ENCODE measurements at regions not wholly inside any gene's neighbourhood (a gene's known extent, or its start where the extent isn't known, plus 50 kb on each side); places are given as distances from the start of the nearest gene placed in this dataset.

DNA sequence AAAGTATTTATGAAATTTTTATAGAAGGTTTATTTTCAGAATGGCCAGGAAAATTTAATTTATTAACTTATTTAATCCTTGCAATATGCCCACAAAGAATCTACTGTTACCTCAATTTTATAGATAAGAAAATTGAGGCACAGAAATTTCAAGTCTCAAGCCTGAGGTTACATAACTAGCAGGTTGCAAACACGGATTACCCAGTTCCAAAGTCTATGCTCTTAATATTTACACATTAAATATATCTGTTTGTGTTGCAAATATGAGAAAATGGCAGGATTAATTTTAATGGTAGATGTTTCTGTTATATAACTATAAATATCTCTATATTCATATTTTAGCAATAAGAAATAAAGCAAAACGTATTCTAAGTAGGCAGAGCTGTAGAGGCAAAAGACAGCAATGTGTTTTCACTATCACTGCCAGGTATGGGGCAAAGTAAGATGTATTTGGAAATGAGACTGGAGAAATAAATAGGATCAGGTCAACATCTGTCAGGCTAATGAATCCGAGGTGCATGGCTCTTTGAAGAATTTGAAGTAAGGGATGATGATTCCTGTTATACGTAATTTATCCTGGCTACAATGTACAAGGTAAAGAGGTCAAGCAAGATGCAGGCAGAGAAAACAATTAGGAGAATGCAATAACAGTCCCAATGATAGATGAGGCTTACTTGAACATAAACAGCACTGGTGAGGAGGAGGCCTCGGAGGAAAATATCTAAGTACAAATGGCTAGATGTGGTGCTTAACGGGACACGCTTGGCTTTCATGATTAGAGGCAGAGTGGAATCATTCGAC is 354.1 kb upstream of the VSTM2A start:
- CTCF ChIA-PET: interaction anchor here (0.6 kb wide), 1 partner anchor 108 kb away, joined by 4 read pairs; no protein-coding TSS in a partner anchor
- DNase-seq (ENCODE audit: low read depth in 1 of 2, low spot score in 1 of 2) (no peak), FAIRE-seq (no peak), ATAC-seq (no peak)
- no peak for TF ChIP-seq POLR2A (IDR thresholded peaks at IDR 0.05; ENCODE audit: low read length)
- no peak for TF ChIP-seq CEBPB (IDR thresholded peaks at IDR 0.05)
- TF ChIP-seq USF2 (IDR thresholded peaks at IDR 0.05): no peak
- no peak for TF ChIP-seq JUNB (IDR thresholded peaks at IDR 0.05)
- no peak for TF ChIP-seq CHD2 (IDR thresholded peaks at IDR 0.05; ENCODE audit: low read length, partially characterized antibody)
- Histone ChIP-seq H3K4me3 (no peak overlapping the region), H3K9me3 (no peaks in the 10 kb centered on the region), H3K4me1 (no peaks in the 10 kb centered on the region), H3K27ac (no peak overlapping the region), H3K4me2 (no peak overlapping the region)
- POLR2A ChIA-PET: no interaction called here
- 1% methylated on average over 8 of the region's 8 CpGs for WGBS (ENCODE audit: missing lambda C conversion rate)

- 0% methylated on average over 2 of the region's 2 CpGs for WGBS (ENCODE audit: missing lambda C conversion rate)
- CTCF ChIA-PET: no interaction called here
- ATAC-seq (no peak), DNase-seq (ENCODE audit: low read depth in 1 of 2, low spot score in 1 of 2) (no peak), FAIRE-seq (no peak)
- Histone ChIP-seq H3K27ac (no peak overlapping the region), H3K4me3 (no peak overlapping the region), H3K9me3 (no peaks in the 10 kb centered on the region), H3K4me1 (no peaks in the 10 kb centered on the region), H3K4me2 (no peak overlapping the region)
- POLR2A ChIA-PET: no interaction called here
- TF ChIP-seq ZFP36 (IDR thresholded peaks at IDR 0.05; ENCODE audit: borderline replicate concordance, partially characterized antibody) (no peak), RAD21 (conservative IDR thresholded peaks at IDR 0.05 in 1 of 2, IDR thresholded peaks at IDR 0.05 in 1 of 2) (no peak), EHMT2 (IDR thresholded peaks at IDR 0.05; ENCODE audit: low read depth) (no peak), ELK1 (IDR thresholded peaks at IDR 0.05; ENCODE audit: low read depth, low read length) (no peak), RARB (CRISPR knock-in tag; IDR thresholded peaks at IDR 0.05) (no peak), CHD4 (IDR thresholded peaks at IDR 0.05; ENCODE audit: borderline replicate concordance) (no peak), HOXB13 (CRISPR knock-in tag; IDR thresholded peaks at IDR 0.05; ENCODE audit: low read depth) (no peak), CTCF (IDR thresholded peaks at IDR 0.05) (no peak), POLR2A (IDR thresholded peaks at IDR 0.05; ENCODE audit: low read length) (no peak)
Observed at GRCh38 chr7:54188843-54189242, 353.3 kb upstream of the VSTM2A start.

DNA sequence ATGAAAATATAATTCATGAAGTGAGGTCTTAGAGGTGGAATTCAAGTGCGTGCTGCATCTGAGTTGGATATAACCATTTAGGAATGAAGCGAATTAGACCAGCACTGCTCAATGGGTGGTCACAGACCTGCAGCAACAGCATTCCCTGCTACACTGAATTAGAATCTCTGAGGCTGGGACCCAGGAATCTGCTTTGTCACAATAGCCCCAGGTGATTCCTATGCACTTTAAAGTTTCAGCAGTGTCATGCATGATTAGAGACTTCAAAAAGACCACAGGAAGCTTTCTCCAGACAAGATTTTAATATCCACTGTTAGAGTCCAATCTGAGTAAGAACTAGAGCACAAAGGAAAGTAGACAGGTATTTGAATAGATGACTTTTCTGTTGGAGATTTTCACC is 352.8 kb upstream of the VSTM2A start:
- no peak overlapping the region for H3K27ac ChIP-seq
- H3K4me2 ChIP-seq: no peak overlapping the region
- FAIRE-seq (no peak), ATAC-seq (no peak), DNase-seq (ENCODE audit: low read depth in 1 of 2, low spot score in 1 of 2) (no peak)
- TF ChIP-seq HDAC2 (IDR thresholded peaks at IDR 0.05): no peak
- TF ChIP-seq NFE2L2 (conservative IDR thresholded peaks at IDR 0.05; ENCODE audit: low read length): no peak
- TF ChIP-seq ZSCAN20 (CRISPR knock-in tag; IDR thresholded peaks at IDR 0.05): no peak
- TF ChIP-seq TFCP2L1 (CRISPR knock-in tag; IDR thresholded peaks at IDR 0.05): no peak
- TF ChIP-seq SMC3 (IDR thresholded peaks at IDR 0.05): no peak
- TF ChIP-seq, protein P1, sequence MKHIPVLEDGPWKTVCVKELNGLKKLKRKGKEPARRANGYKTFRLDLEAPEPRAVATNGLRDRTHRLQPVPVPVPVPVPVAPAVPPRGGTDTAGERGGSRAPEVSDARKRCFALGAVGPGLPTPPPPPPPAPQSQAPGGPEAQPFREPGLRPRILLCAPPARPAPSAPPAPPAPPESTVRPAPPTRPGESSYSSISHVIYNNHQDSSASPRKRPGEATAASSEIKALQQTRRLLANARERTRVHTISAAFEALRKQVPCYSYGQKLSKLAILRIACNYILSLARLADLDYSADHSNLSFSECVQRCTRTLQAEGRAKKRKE (CRISPR knock-in tag; IDR thresholded peaks at IDR 0.05; ENCODE audit: low read depth): no peak
- TF ChIP-seq, protein P2, sequence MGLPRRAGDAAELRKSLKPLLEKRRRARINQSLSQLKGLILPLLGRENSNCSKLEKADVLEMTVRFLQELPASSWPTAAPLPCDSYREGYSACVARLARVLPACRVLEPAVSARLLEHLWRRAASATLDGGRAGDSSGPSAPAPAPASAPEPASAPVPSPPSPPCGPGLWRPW (IDR thresholded peaks at IDR 0.05): no peak
- no peak for TF ChIP-seq GATA3 (IDR thresholded peaks at IDR 0.05; ENCODE audit: borderline replicate concordance)
- no peak for TF ChIP-seq RFX5 (IDR thresholded peaks at IDR 0.05)
- no peak overlapping the region for H3K4me3 ChIP-seq
- ChIA-PET POLR2A (no interaction called here), CTCF (no interaction called here)
- H3K9me3 ChIP-seq: no peaks in the 10 kb centered on the region
- WGBS (ENCODE audit: missing lambda C conversion rate): 0% methylated on average over 2 of the region's 2 CpGs
- H3K4me1 ChIP-seq: no peaks in the 10 kb centered on the region
